ENCODE measurements at regions not wholly inside any gene's neighbourhood (a gene's known extent, or its start where the extent isn't known, plus 50 kb on each side); places are given as distances from the start of the nearest gene placed in this dataset.

GRCh38 chr10:45199205-45199740 lies 116.1 kb downstream of the OR13A1 start:
- TF ChIP-seq TCF12 (IDR thresholded peaks at IDR 0.05; ENCODE audit: low read depth) = no peak
- TF ChIP-seq EP300 (IDR thresholded peaks at IDR 0.05; ENCODE audit: borderline replicate concordance) = no peak
- TF ChIP-seq REST (IDR thresholded peaks at IDR 0.05; ENCODE audit: low read depth) = no peak
- no peak for TF ChIP-seq TAF1 (IDR thresholded peaks at IDR 0.05; ENCODE audit: low read depth)
- TF ChIP-seq CEBPB (IDR thresholded peaks at IDR 0.05) = no peak

Measured in Ishikawa (cell line).